ENCODE measurements at regions not wholly inside any gene's neighbourhood (a gene's known extent, or its start where the extent isn't known, plus 50 kb on each side); places are given as distances from the start of the nearest gene placed in this dataset.

DNA sequence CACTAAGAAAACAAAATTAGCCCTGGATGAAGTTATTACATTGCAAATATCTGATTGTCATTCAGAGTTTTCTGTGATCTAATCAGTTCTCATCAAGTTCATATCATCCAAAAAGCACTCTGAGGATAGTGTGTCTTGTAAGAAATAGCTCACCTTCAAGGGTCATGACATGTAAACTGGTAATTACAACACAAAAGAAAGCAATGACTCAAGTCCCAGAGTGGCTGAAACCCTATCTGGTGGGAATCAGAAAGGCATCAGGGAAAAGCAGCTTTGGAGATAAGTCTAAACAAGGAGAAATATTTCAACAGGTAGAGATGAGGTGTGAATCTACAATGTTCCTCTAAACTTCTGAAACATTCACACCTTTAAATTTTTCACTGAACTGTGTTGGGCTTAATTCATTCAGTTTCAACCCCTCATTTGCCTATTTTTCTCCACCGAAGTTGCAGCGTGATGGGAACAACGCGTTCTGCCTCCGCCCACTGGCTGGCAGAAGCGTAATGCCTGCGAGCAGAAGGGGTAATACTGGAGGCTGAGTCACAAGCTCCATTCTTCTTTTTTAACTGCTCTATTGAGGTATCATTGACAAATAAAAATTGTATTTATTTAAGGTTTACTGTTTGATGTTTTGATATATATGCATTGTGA lies 155.2 kb upstream of the IPO5 start:
- no peaks in the 10 kb centered on the region for H3K36me3 ChIP-seq
- peaks cover 0 to 24% (median 18%) of the 10 kb centered on the region in 11 donors for H3K9me3 ChIP-seq
- 82 to 88% methylated on average over 7 of the region's 7 CpGs for WGBS, 2 donors
- no peak overlapping the region for H3K4me3 ChIP-seq
- H3K27me3 ChIP-seq, result no peaks in the 10 kb centered on the region
- DNase-seq (no peak), ATAC-seq (no peak)
- no peak for TF ChIP-seq CTCF (IDR thresholded peaks at IDR 0.05)
- intact Hi-C loops (cut with DNase I), result loop anchor here in 1 of 10 donors (10.0 kb wide), 1 partner anchor 783 kb away; no protein-coding TSS in a partner anchor
- no peaks in the 10 kb centered on the region for H3K4me1 ChIP-seq
- no peak overlapping the region for H3K27ac ChIP-seq

GRCh38 chr13:97798836-97799235 lies 154.6 kb upstream of the IPO5 start:
- no peak overlapping the region for H3K27ac ChIP-seq
- DNase-seq, result no peak
- no peaks in the 10 kb centered on the region for H3K36me3 ChIP-seq
- no peak for ATAC-seq
- intact Hi-C loops (cut with DNase I), result loop anchor here in 1 of 10 donors (10.0 kb wide), 1 partner anchor 784 kb away; no protein-coding TSS in a partner anchor
- no peak overlapping the region for H3K4me3 ChIP-seq
- H3K4me1 ChIP-seq, result no peaks in the 10 kb centered on the region
- WGBS, 2 donors, result 81 to 84% methylated on average over 7 of the region's 7 CpGs
- peaks cover 0 to 19% (median 13%) of the 10 kb centered on the region in 11 donors for H3K9me3 ChIP-seq
- no peak for TF ChIP-seq CTCF (IDR thresholded peaks at IDR 0.05)
- no peaks in the 10 kb centered on the region for H3K27me3 ChIP-seq

DNA sequence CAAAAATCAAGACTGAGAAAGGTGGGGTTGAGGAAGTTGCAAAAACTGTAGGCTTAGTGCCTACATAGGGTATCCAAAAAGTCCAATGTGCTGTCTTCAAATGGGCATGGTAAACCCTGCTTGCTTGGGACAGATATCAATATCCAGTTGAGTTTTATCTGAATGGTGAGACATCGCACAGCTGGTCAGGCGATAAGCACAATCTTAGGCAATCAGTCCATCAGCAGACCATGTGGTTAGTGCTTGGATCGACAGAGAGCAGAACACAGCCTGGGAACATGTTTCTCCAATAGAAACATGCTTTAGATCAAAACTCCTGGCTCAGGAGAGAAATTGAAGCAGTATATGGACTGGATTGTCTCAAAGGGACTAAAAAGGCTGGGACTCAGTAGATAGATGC lies 151.3 kb upstream of the IPO5 start:
- H3K27ac ChIP-seq, result no peak overlapping the region
- peaks cover 0 to 4% (median 0%) of the 10 kb centered on the region in 7 donors for H3K27me3 ChIP-seq
- no peak for TF ChIP-seq CTCF (IDR thresholded peaks at IDR 0.05)
- intact Hi-C loops (cut with DNase I), result loop anchor here in 6 of 10 donors (5.0 to 10.0 kb wide), 6 partner anchors 45 to 787 kb away; no protein-coding TSS in a partner anchor
- H3K36me3 ChIP-seq, result no peaks in the 10 kb centered on the region
- no peak overlapping the region for H3K4me3 ChIP-seq
- DNase-seq, result no peak
- no peak for ATAC-seq
- 74 to 75% methylated on average over 3 of the region's 3 CpGs for WGBS, 2 donors
- H3K4me1 ChIP-seq, result no peaks in the 10 kb centered on the region
- peaks cover 0 to 2% (median 0%) of the 10 kb centered on the region in 11 donors for H3K9me3 ChIP-seq

DNA sequence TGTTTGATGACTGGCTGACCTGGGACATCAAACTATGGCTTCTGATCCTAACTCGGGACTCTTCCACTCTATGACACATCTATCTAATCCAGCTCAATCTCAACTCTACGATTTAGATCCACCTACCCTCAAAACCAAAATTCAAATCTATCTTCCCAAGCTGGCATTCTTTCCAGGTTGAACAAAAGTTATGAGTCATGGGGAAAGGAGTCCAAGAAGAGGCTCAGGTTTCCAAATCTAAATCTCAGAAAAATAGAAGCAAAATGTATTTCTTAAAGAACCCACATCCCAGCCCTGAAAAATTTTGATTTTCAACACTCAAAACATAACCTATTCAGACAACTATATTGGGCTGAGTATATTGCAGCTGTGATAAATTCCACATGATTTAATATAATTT lies 143.9 kb upstream of the IPO5 start:
- Histone ChIP-seq H3K27ac (no peak overlapping the region), H3K27me3 (peaks cover 0 to 3% (median 0%) of the 10 kb centered on the region in 7 donors), H3K4me1 (peaks cover 0 to 4% (median 0%) of the 10 kb centered on the region in 9 donors), H3K36me3 (no peaks in the 10 kb centered on the region), H3K4me3 (no peak overlapping the region), H3K9me3 (peaks cover 0 to 13% (median 0%) of the 10 kb centered on the region in 11 donors)
- TF ChIP-seq CTCF (IDR thresholded peaks at IDR 0.05), result no peak
- ATAC-seq, result no peak
- WGBS, 2 donors, result 67 to 68% methylated on average over 2 of the region's 2 CpGs
- intact Hi-C loops (cut with DNase I), result loop anchor here in 6 of 10 donors (5.0 to 10.0 kb wide), 4 partner anchors 365 to 795 kb away; no protein-coding TSS in a partner anchor
- DNase-seq, result no peak
